ENCODE measurements at regions not wholly inside any gene's neighbourhood (a gene's known extent, or its start where the extent isn't known, plus 50 kb on each side); places are given as distances from the start of the nearest gene placed in this dataset.
A peak's percentile ranks its signal among the peaks of the same experiment; 100 is the strongest.

GRCh38 chr1:234958066-234958705 lies 170.5 kb downstream of the TOMM20 start (continued):
- TF ChIP-seq, protein P1, sequence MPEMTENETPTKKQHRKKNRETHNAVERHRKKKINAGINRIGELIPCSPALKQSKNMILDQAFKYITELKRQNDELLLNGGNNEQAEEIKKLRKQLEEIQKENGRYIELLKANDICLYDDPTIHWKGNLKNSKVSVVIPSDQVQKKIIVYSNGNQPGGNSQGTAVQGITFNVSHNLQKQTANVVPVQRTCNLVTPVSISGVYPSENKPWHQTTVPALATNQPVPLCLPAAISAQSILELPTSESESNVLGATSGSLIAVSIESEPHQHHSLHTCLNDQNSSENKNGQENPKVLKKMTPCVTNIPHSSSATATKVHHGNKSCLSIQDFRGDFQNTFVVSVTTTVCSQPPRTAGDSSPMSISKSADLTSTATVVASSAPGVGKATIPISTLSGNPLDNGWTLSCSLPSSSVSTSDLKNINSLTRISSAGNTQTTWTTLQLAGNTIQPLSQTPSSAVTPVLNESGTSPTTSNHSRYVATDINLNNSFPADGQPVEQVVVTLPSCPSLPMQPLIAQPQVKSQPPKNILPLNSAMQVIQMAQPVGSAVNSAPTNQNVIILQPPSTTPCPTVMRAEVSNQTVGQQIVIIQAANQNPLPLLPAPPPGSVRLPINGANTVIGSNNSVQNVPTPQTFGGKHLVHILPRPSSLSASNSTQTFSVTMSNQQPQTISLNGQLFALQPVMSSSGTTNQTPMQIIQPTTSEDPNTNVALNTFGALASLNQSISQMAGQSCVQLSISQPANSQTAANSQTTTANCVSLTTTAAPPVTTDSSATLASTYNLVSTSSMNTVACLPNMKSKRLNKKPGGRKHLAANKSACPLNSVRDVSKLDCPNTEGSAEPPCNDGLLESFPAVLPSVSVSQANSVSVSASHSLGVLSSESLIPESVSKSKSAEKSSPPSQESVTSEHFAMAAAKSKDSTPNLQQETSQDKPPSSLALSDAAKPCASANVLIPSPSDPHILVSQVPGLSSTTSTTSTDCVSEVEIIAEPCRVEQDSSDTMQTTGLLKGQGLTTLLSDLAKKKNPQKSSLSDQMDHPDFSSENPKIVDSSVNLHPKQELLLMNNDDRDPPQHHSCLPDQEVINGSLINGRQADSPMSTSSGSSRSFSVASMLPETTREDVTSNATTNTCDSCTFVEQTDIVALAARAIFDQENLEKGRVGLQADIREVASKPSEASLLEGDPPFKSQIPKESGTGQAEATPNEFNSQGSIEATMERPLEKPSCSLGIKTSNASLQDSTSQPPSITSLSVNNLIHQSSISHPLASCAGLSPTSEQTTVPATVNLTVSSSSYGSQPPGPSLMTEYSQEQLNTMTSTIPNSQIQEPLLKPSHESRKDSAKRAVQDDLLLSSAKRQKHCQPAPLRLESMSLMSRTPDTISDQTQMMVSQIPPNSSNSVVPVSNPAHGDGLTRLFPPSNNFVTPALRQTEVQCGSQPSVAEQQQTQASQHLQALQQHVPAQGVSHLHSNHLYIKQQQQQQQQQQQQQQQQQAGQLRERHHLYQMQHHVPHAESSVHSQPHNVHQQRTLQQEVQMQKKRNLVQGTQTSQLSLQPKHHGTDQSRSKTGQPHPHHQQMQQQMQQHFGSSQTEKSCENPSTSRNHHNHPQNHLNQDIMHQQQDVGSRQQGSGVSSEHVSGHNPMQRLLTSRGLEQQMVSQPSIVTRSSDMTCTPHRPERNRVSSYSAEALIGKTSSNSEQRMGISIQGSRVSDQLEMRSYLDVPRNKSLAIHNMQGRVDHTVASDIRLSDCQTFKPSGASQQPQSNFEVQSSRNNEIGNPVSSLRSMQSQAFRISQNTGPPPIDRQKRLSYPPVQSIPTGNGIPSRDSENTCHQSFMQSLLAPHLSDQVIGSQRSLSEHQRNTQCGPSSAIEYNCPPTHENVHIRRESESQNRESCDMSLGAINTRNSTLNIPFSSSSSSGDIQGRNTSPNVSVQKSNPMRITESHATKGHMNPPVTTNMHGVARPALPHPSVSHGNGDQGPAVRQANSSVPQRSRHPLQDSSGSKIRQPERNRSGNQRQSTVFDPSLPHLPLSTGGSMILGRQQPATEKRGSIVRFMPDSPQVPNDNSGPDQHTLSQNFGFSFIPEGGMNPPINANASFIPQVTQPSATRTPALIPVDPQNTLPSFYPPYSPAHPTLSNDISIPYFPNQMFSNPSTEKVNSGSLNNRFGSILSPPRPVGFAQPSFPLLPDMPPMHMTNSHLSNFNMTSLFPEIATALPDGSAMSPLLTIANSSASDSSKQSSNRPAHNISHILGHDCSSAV (CRISPR knock-in tag; IDR thresholded peaks at IDR 0.05; ENCODE audit: borderline replicate concordance): no peak
- TF ChIP-seq PAF1 (CRISPR knock-in tag; IDR thresholded peaks at IDR 0.05): no peak
- peak; percentile 87 for TF ChIP-seq RBM39 (IDR thresholded peaks at IDR 0.05; ENCODE audit: low read depth, low read length, poor library complexity, severe bottlenecking)
- peak; percentile 60 for TF ChIP-seq PATZ1 (CRISPR knock-in tag; IDR thresholded peaks at IDR 0.05)
- TF ChIP-seq CCAR2 (optimal IDR thresholded peaks at IDR 0.05; ENCODE audit: low read depth, low read length): no peak
- no peak for TF ChIP-seq PRMT3 (CRISPR knock-in tag; IDR thresholded peaks at IDR 0.05; ENCODE audit: borderline replicate concordance, low read depth)
- TF ChIP-seq ZFP36L1 (CRISPR knock-in tag; IDR thresholded peaks at IDR 0.05): 0 out of 2 replicates have a peak, but pooled peaks have one; percentile 9
- peak; percentile 60; the same call in 1 of the 2 replicates for TF ChIP-seq ZNF225 (CRISPR knock-in tag; IDR thresholded peaks at IDR 0.05)
- TF ChIP-seq RBFOX2 (IDR thresholded peaks at IDR 0.05; ENCODE audit: low read depth, low read length): peak; percentile 83
- no peak for TF ChIP-seq ZNF446 (CRISPR knock-in tag; IDR thresholded peaks at IDR 0.05)
- peak; percentile 55; the same call in 1 of the 2 replicates for TF ChIP-seq FIP1L1 (IDR thresholded peaks at IDR 0.05; ENCODE audit: borderline replicate concordance, insufficient read depth, low read depth, low read length)
- TF ChIP-seq POLR2G (IDR thresholded peaks at IDR 0.05; ENCODE audit: low read depth, low read length): peak; percentile 53
- no peak for TF ChIP-seq EP300 (IDR thresholded peaks at IDR 0.05; ENCODE audit: low read depth in 2 of 2, low read length in 2 of 2)
- no peak for TF ChIP-seq EP300 (CRISPR knock-in tag; IDR thresholded peaks at IDR 0.05; ENCODE audit: borderline replicate concordance)
- TF ChIP-seq HDAC1 (CRISPR knock-in tag; IDR thresholded peaks at IDR 0.05): peak; percentile 43
- TF ChIP-seq ZNF124 (CRISPR knock-in tag; IDR thresholded peaks at IDR 0.05): no peak
- no peak for TF ChIP-seq FOXK1 (CRISPR knock-in tag; IDR thresholded peaks at IDR 0.05; ENCODE audit: borderline replicate concordance, low read depth)
- peak; percentile 33; the same call in 1 of the 2 replicates for TF ChIP-seq POLR2AphosphoS5 (IDR thresholded peaks at IDR 0.05; ENCODE audit: low read depth, low read length)
- TF ChIP-seq ZNF432 (CRISPR knock-in tag; IDR thresholded peaks at IDR 0.05; ENCODE audit: borderline replicate concordance): no peak
